ENCODE measurements at regions not wholly inside any gene's neighbourhood (a gene's known extent, or its start where the extent isn't known, plus 50 kb on each side); places are given as distances from the start of the nearest gene placed in this dataset.

- FAIRE-seq: no peak
- no peak overlapping the region for H3K4me3 ChIP-seq (ENCODE audit: insufficient read depth, low read depth, low read length)
Observed at GRCh38 chrX:22366906-22367305, 94.2 kb downstream of the CBLL2 start.

GRCh38 chrX:22373094-22373493 is 100.4 kb downstream of the CBLL2 start:
- Mint-ChIP-seq H3K4me1 (ENCODE audit: low read depth, unreplicated experiment) (no peaks in the 10 kb centered on the region), H3K4me3 (ENCODE audit: unreplicated experiment) (no peak overlapping the region), H3K36me3 (ENCODE audit: low read depth, unreplicated experiment) (no peaks in the 10 kb centered on the region), H3K27ac (ENCODE audit: unreplicated experiment) (no peak overlapping the region), H3K27me3 (ENCODE audit: low read depth, unreplicated experiment) (no peaks in the 10 kb centered on the region), H3K9me3 (ENCODE audit: unreplicated experiment) (peaks cover 2% of the 10 kb centered on the region)
- FAIRE-seq (no peak), DNase-seq (ENCODE audit: low read depth) (no peak)
- Histone ChIP-seq H3K4me2 (ENCODE audit: low read length) (no peak overlapping the region), H2AFZ (ENCODE audit: low read depth, low read length) (no peak overlapping the region), H3K27ac (ENCODE audit: low read depth, low read length) (no peak overlapping the region), H3K4me1 (ENCODE audit: insufficient read depth, low read length) (no peaks in the 10 kb centered on the region), H3K4me3 (ENCODE audit: insufficient read depth, low read depth, low read length) (no peak overlapping the region), H3K9me3 (ENCODE audit: insufficient read depth, low read depth, low read length) (no peaks in the 10 kb centered on the region), H3K79me2 (ENCODE audit: insufficient read depth, low read length) (no peaks in the 10 kb centered on the region), H4K20me1 (ENCODE audit: insufficient read depth, low read length) (no peaks in the 10 kb centered on the region), H3K36me3 (ENCODE audit: insufficient read depth, low read length) (no peaks in the 10 kb centered on the region), H3K27me3 (ENCODE audit: insufficient read depth, low read length) (no peaks in the 10 kb centered on the region), H3K9ac (ENCODE audit: low read length) (no peak overlapping the region)
- TF ChIP-seq EZH2 (IDR thresholded peaks at IDR 0.05; ENCODE audit: insufficient read depth, low read length) (no peak), CTCF (IDR thresholded peaks at IDR 0.05; ENCODE audit: insufficient read depth, low read depth, low read length) (no peak)

More at GRCh38 chrX:22366906-22367305, 94.2 kb downstream of the CBLL2 start:
- H2AFZ ChIP-seq (ENCODE audit: low read depth, low read length): no peak overlapping the region
- H3K27ac ChIP-seq (ENCODE audit: low read depth, low read length): no peak overlapping the region
- H3K79me2 ChIP-seq (ENCODE audit: insufficient read depth, low read length): no peaks in the 10 kb centered on the region
- no peak overlapping the region for H3K9ac ChIP-seq (ENCODE audit: low read length)
- no peaks in the 10 kb centered on the region for H4K20me1 ChIP-seq (ENCODE audit: insufficient read depth, low read length)
- Mint-ChIP-seq H3K4me3 (ENCODE audit: unreplicated experiment) (no peak overlapping the region), H3K27ac (ENCODE audit: unreplicated experiment) (no peak overlapping the region), H3K9me3 (ENCODE audit: unreplicated experiment) (peaks cover 2% of the 10 kb centered on the region), H3K4me1 (ENCODE audit: low read depth, unreplicated experiment) (peaks cover 4% of the 10 kb centered on the region), H3K36me3 (ENCODE audit: low read depth, unreplicated experiment) (no peaks in the 10 kb centered on the region), H3K27me3 (ENCODE audit: low read depth, unreplicated experiment) (no peaks in the 10 kb centered on the region)
- H3K9me3 ChIP-seq (ENCODE audit: insufficient read depth, low read depth, low read length): no peaks in the 10 kb centered on the region
- no peaks in the 10 kb centered on the region for H3K27me3 ChIP-seq (ENCODE audit: insufficient read depth, low read length)
- no peak overlapping the region for H3K4me2 ChIP-seq (ENCODE audit: low read length)
- no peaks in the 10 kb centered on the region for H3K36me3 ChIP-seq (ENCODE audit: insufficient read depth, low read length)
- peaks cover 2% of the 10 kb centered on the region for H3K4me1 ChIP-seq (ENCODE audit: insufficient read depth, low read length)
- DNase-seq (ENCODE audit: low read depth): no peak
- TF ChIP-seq CTCF (IDR thresholded peaks at IDR 0.05; ENCODE audit: insufficient read depth, low read depth, low read length) (no peak), EZH2 (IDR thresholded peaks at IDR 0.05; ENCODE audit: insufficient read depth, low read length) (no peak)

GRCh38 chrX:22373766-22374165 is 101.1 kb downstream of the CBLL2 start:
- FAIRE-seq: no peak

More at GRCh38 chrX:22373766-22374165, 101.1 kb downstream of the CBLL2 start:
- Histone ChIP-seq H3K27ac (ENCODE audit: low read depth, low read length) (no peak overlapping the region), H3K4me1 (ENCODE audit: insufficient read depth, low read length) (no peaks in the 10 kb centered on the region), H3K36me3 (ENCODE audit: insufficient read depth, low read length) (no peaks in the 10 kb centered on the region), H3K9me3 (ENCODE audit: insufficient read depth, low read depth, low read length) (no peaks in the 10 kb centered on the region), H2AFZ (ENCODE audit: low read depth, low read length) (no peak overlapping the region), H3K27me3 (ENCODE audit: insufficient read depth, low read length) (no peaks in the 10 kb centered on the region), H4K20me1 (ENCODE audit: insufficient read depth, low read length) (no peaks in the 10 kb centered on the region), H3K9ac (ENCODE audit: low read length) (no peak overlapping the region), H3K4me2 (ENCODE audit: low read length) (no peak overlapping the region), H3K4me3 (ENCODE audit: insufficient read depth, low read depth, low read length) (no peak overlapping the region), H3K79me2 (ENCODE audit: insufficient read depth, low read length) (no peaks in the 10 kb centered on the region)
- no peaks in the 10 kb centered on the region for H3K9me3 Mint-ChIP-seq (ENCODE audit: unreplicated experiment)
- H3K27me3 Mint-ChIP-seq (ENCODE audit: low read depth, unreplicated experiment): no peaks in the 10 kb centered on the region
- H3K4me3 Mint-ChIP-seq (ENCODE audit: unreplicated experiment): no peak overlapping the region
- H3K27ac Mint-ChIP-seq (ENCODE audit: unreplicated experiment): no peak overlapping the region
- no peak for TF ChIP-seq CTCF (IDR thresholded peaks at IDR 0.05; ENCODE audit: insufficient read depth, low read depth, low read length)
- no peak for DNase-seq (ENCODE audit: low read depth)
- H3K36me3 Mint-ChIP-seq (ENCODE audit: low read depth, unreplicated experiment): no peaks in the 10 kb centered on the region
- H3K4me1 Mint-ChIP-seq (ENCODE audit: low read depth, unreplicated experiment): peaks cover 2% of the 10 kb centered on the region

Measured in astrocyte (in vitro differentiated cells and primary cell).